GM21526 (cell line): ENCODE measurements at regions not wholly inside any gene's neighbourhood (a gene's known extent, or its start where the extent isn't known, plus 50 kb on each side); places are given as distances from the start of the nearest gene placed in this dataset.
"Not testable (repeated sequence)": the region's sequence is repeated elsewhere in the genome, so short reads cannot be mapped to it uniquely, and the experiment has no call there.

Experiments
- ATAC-seq: cut with Tn5 transposase; IDR thresholded peaks from one replicate; pipeline ENCODE4 v1.9.1; 2021; ENCODE audit warnings: moderate library complexity; ENCODE audit not compliant: unreplicated experiment, low FRiP score

DNA sequence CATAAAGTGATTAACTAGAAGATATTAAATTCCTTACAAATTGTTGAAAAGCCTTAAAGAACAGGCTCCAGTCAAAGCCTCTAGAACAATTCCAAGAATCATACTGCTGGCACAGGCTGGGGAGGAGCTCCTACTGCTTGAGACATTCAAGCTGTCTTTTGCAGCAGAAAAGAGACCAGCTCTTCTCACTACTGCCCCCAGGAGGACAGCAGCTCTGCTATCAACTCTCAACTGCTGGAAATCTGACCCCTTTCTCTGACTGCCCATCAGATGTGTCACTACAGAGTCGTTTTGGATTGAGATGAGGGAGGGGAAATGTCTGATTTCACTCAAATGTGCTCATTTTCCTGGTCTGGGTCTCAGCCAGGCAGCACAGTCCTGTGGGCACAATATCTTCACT is 421.0 kb downstream of the RPIA start:
- ATAC-seq = not testable (repeated sequence)

- not testable (repeated sequence) for ATAC-seq
These were observed 421.8 kb downstream of the RPIA start for GRCh38 chr2:89113286-89113685.

- ATAC-seq = not testable (repeated sequence)
These were observed 438.0 kb downstream of the RPIA start for GRCh38 chr2:89129440-89129839.

- not testable (repeated sequence) for ATAC-seq
These were observed 439.3 kb downstream of the RPIA start for GRCh38 chr2:89130665-89131308.

GRCh38 chr2:89142959-89143358 is 451.5 kb downstream of the RPIA start:
- not testable (repeated sequence) for ATAC-seq

DNA sequence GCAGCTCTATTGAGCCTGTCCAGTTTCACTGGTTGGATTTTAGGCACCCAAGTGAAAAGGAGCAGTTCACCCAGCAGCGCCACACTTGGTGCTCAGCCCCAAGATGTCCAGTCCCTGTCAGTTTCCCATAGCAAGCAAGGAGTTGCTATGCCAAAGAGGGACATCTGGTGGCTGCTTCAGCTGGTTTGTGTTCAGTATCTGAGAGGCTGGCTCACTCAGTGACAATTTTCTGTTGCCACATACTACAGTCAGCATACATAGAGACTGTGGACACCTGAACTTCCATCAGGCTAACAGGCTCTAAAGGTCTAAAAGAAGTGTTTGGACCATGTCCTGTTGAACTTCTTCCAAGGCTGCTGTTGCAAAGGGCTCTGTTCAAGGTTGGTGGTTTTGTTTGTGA is 453.9 kb downstream of the RPIA start:
- not testable (repeated sequence) for ATAC-seq

DNA sequence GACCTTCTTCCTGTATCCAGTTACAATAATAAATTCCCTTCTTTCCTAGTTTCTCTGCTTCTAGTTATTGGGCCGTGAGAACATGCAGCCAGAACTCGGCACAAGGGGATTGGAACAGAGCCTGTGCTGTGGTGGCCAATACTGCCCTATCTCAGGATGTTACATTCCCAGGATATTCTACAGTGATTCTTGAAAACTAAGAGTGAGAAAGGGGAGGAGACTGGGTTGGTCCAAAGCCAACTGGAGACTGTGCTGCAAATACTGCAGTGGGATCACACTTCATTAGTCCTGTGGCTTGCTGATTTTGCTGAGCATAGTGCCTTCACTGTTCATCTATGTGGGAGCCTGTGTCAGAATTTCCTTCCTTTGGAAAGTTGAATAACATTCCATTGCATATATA is 456.8 kb downstream of the RPIA start:
- ATAC-seq = not testable (repeated sequence)

- ATAC-seq = not testable (repeated sequence)
These were observed 460.2 kb downstream of the RPIA start for GRCh38 chr2:89151699-89152098.

DNA sequence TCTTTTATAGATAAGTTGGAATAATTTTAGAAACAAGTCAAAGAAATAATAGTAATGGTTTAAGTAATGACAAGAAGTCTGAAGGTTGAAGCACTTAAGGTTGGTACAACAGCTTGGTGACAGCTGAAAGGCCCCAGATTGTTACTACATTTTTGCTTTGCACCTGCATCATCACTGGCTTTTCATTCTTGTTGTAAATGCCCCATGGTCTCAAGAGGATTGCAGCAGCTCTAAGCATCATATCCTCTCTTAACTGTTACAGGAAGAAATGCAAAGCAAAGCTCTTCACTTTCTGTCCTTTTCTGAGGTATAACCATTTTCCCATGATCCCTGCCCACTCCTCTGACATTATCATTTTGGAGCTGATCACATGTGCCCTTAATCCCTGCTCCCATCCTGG is 461.0 kb downstream of the RPIA start:
- not testable (repeated sequence) for ATAC-seq

GRCh38 chr2:89153210-89153609 is 461.7 kb downstream of the RPIA start:
- ATAC-seq = not testable (repeated sequence)

DNA sequence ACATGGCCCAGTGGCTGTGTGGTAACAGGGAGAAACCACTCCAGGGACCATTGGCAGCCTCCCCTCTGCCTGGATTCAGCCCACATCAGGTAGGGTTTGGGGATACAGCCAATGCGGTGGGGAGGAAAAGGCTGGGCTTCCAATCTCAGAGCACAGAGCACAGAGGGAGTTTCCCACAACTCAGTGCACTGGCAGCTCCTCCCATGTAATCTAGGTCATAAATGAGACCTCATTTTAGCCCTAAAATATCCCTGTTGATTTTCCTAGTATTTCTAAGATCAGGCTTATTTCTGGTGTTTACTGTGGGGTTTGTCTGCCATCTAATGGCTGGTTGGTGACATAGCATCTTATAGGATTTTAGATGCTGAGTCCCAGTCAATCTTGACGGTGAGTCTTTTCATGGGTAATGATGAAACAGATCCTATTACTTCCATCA is 462.8 kb downstream of the RPIA start:
- ATAC-seq = not testable (repeated sequence)

- not testable (repeated sequence) for ATAC-seq
These were observed 468.8 kb downstream of the RPIA start for GRCh38 chr2:89160306-89160705.

DNA sequence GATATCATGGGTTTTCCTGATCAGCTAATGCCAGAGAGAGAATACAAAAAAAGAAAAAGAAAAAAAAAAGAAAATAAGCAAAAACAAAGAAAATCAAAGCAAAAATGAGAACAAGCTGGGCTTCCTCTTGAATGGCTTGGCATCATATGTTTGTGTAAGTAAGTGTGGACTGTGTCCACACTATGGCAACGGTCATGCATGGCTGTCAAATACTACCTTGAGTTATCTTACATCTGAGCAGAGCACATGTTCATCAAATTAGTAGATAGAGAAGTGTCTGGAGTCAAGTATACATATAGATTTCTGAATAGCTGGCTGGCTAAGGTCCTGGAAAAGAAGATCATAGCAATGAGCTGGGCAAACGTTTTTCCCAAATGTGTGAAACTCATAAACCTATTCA is 470.2 kb downstream of the RPIA start:
- ATAC-seq = not testable (repeated sequence)

DNA sequence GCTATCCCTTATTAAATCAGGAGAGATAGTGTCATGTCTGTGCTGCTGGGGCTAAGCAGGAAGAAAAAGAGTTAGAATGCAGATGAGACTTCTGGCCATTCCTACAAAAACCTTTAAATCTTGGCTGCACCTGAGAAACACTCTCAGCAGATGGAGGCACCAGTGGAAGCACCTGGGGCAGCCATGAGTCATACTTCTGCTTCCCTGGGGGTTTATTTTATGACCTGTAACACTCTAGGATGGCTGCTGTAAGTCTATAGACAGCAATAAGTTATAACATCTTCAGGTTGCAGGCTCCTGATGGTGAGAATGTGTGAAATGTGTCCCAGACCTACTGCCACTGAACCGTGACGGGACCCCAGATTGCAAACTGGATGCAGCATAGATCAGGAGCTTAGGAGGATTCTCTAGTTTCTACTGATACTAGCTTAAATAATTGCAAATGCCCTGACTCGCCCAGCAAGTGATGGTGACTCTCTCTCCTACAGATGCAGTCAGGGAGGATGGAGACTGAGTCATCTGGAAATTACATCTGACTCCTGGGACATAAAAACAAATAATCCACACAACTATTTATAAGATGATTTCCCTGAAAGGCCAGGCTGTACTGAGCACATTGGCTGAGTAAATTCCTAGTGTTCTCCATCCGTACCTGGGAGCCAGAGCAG is 479.2 kb downstream of the RPIA start:
- ATAC-seq = not testable (repeated sequence)

- ATAC-seq = not testable (repeated sequence)
These were observed 479.7 kb downstream of the RPIA start for GRCh38 chr2:89171174-89171519.

GRCh38 chr2:89177004-89177403 is 485.5 kb downstream of the RPIA start:
- not testable (repeated sequence) for ATAC-seq

DNA sequence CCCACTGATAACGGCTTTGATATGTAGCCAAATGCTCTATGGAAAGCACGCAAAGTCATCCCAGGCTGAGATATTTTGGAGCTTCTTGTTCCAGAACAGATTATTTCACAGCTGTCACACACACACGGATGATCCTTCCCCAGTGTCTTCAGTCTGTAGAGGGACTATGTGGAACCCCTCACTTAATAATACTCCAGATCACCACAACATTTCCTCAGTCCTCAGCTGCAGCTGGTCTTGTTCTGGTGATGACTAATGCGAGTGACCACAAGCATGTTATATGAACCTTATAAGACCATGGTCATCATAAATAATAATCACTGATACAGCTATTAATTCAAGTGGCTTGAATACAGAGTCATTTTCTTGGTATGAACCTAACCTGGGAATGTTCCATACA is 490.7 kb downstream of the RPIA start:
- ATAC-seq = not testable (repeated sequence)

- ATAC-seq = not testable (repeated sequence)
These were observed 493.3 kb downstream of the RPIA start for GRCh38 chr2:89184746-89185145.

GRCh38 chr2:89195636-89196251 is 504.3 kb downstream of the RPIA start:
- ATAC-seq = not testable (repeated sequence)

DNA sequence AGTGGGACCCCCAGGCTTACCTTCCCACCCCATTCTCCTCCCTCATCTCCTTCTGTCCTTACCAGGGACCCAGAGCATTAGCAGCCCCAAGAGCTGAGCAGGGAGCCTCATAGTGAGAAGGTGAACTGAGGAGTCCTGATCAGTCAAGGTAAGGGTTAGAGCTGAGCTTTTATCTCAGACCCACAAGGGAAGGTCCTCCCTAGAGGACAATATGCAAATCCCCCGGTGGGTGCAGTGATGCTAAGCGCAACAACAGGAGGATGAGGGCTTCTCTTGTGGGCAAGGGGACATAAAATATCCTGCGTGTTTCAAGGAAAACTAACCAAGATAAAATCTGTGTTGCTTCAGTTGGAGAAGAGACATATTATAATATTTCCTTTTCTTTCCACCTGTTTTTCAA is 505.2 kb downstream of the RPIA start:
- not testable (repeated sequence) for ATAC-seq

- ATAC-seq = not testable (repeated sequence)
These were observed 506.6 kb downstream of the RPIA start for GRCh38 chr2:89198026-89198425.
